ENCODE measurements at regions not wholly inside any gene's neighbourhood (a gene's known extent, or its start where the extent isn't known, plus 50 kb on each side); places are given as distances from the start of the nearest gene placed in this dataset.

GRCh38 chr2:173676647-173677046 is 288.5 kb downstream of the SP3 start:
- intact Hi-C loops (cut with micrococcal nuclease; ENCODE audit: unreplicated experiment), result no loop called here
- Mint-ChIP-seq H3K27ac (ENCODE audit: unreplicated experiment) (no peak overlapping the region), H3K4me1 (ENCODE audit: low read depth, unreplicated experiment) (peaks cover 13% of the 10 kb centered on the region), H3K36me3 (ENCODE audit: insufficient read depth, unreplicated experiment) (no peaks in the 10 kb centered on the region), H3K4me3 (ENCODE audit: low read depth, unreplicated experiment) (no peak overlapping the region), H3K27me3 (ENCODE audit: unreplicated experiment) (no peaks in the 10 kb centered on the region), H3K9me3 (ENCODE audit: low read depth, unreplicated experiment) (no peaks in the 10 kb centered on the region)
- no TSS peak for BruUV-seq (replicated peaks)
- no peak for TF ChIP-seq CTCF (IDR thresholded peaks at IDR 0.05; ENCODE audit: unreplicated experiment)
- CTCF ChIA-PET, result no interaction called here
- DNase-seq, result no peak

GRCh38 chr2:173678186-173678585 is 287.0 kb downstream of the SP3 start:
- intact Hi-C loops (cut with micrococcal nuclease; ENCODE audit: unreplicated experiment), result no loop called here

GRCh38 chr2:173680574-173680973 is 284.6 kb downstream of the SP3 start:
- DNase-seq, result no peak
- BruUV-seq (replicated peaks), result no TSS peak
- Mint-ChIP-seq H3K27me3 (ENCODE audit: unreplicated experiment) (no peaks in the 10 kb centered on the region), H3K4me1 (ENCODE audit: low read depth, unreplicated experiment) (peaks cover 13% of the 10 kb centered on the region), H3K36me3 (ENCODE audit: insufficient read depth, unreplicated experiment) (no peaks in the 10 kb centered on the region), H3K27ac (ENCODE audit: unreplicated experiment) (no peak overlapping the region), H3K9me3 (ENCODE audit: low read depth, unreplicated experiment) (no peaks in the 10 kb centered on the region), H3K4me3 (ENCODE audit: low read depth, unreplicated experiment) (no peak overlapping the region)
- CTCF ChIA-PET, result no interaction called here
- intact Hi-C loops (cut with micrococcal nuclease; ENCODE audit: unreplicated experiment), result no loop called here
- TF ChIP-seq CTCF (IDR thresholded peaks at IDR 0.05; ENCODE audit: unreplicated experiment), result no peak

More at GRCh38 chr2:173678186-173678585, 287.0 kb downstream of the SP3 start:
- no peak for DNase-seq
- CTCF ChIA-PET, result no interaction called here
- no peaks in the 10 kb centered on the region for H3K9me3 Mint-ChIP-seq (ENCODE audit: low read depth, unreplicated experiment)
- H3K27me3 Mint-ChIP-seq (ENCODE audit: unreplicated experiment), result no peaks in the 10 kb centered on the region
- H3K36me3 Mint-ChIP-seq (ENCODE audit: insufficient read depth, unreplicated experiment), result no peaks in the 10 kb centered on the region
- H3K4me1 Mint-ChIP-seq (ENCODE audit: low read depth, unreplicated experiment), result peaks cover 13% of the 10 kb centered on the region
- BruUV-seq (replicated peaks), result no TSS peak
- H3K27ac Mint-ChIP-seq (ENCODE audit: unreplicated experiment), result no peak overlapping the region
- no peak for TF ChIP-seq CTCF (IDR thresholded peaks at IDR 0.05; ENCODE audit: unreplicated experiment)
- no peak overlapping the region for H3K4me3 Mint-ChIP-seq (ENCODE audit: low read depth, unreplicated experiment)

GRCh38 chr2:173681881-173682650 is 283.1 kb downstream of the SP3 start:
- CTCF ChIA-PET, result no interaction called here
- Mint-ChIP-seq H3K4me1 (ENCODE audit: low read depth, unreplicated experiment) (peaks cover under 1% of the 10 kb centered on the region), H3K4me3 (ENCODE audit: low read depth, unreplicated experiment) (no peak overlapping the region), H3K9me3 (ENCODE audit: low read depth, unreplicated experiment) (no peaks in the 10 kb centered on the region), H3K27ac (ENCODE audit: unreplicated experiment) (no peak overlapping the region), H3K27me3 (ENCODE audit: unreplicated experiment) (no peaks in the 10 kb centered on the region), H3K36me3 (ENCODE audit: insufficient read depth, unreplicated experiment) (no peaks in the 10 kb centered on the region)
- BruUV-seq (replicated peaks), result no TSS peak
- intact Hi-C loops (cut with micrococcal nuclease; ENCODE audit: unreplicated experiment), result no loop called here
- no peak for TF ChIP-seq CTCF (IDR thresholded peaks at IDR 0.05; ENCODE audit: unreplicated experiment)
- DNase-seq, result no peak
